ENCODE measurements at regions not wholly inside any gene's neighbourhood (a gene's known extent, or its start where the extent isn't known, plus 50 kb on each side); places are given as distances from the start of the nearest gene placed in this dataset.

DNA sequence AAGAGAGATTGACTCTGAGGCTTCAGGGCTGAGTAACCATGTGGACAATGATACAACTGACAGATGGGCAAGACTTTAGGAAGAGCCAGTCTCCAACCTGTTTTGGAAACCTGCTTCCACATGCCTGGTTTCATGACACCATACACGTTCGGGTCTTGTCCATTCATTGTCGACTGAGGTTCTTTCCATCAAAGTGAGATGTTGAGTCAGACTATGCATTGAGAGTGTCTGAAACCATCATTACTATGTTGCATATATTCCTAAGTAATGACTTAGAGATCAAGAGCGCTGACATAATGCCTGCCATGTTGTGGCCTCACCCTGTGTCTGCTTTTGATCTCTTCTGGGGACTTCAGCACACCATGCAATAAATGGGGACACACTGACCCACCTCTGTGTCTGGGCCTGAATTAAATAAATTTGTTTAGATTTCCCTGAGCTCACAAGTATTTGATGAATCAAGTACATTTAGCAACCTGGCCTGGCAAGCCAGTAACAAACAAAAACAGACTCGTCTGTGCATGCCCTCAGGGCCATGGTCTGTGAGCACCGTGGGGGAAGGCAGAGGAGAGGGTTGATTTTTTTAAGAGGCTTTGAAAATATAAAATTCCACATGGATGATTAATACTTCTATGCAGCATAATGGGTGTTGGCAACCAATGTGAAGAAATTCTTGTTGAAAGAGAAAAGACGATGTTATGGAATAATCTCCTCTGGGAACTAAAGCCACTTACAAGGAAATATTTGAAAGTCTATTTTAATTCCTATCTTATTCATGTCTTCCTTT, 49.9 kb upstream of the UBAC2 start:
- peak; percentile 86 to 91 for DNase-seq (ENCODE audit: low read depth in 1 of 2, low spot score in 2 of 2)
- Histone ChIP-seq H3K36me3 (no peaks in the 10 kb centered on the region), H3K27me3 (replicated peaks) (no peaks in the 10 kb centered on the region), H3K9me3 (replicated peaks) (no peaks in the 10 kb centered on the region), H3K4me3 (no peak overlapping the region), H3K27ac (peak overlapping the region; percentile 36), H3K4me1 (replicated peaks) (peaks cover 18% of the 10 kb centered on the region)
